GM12873 (cell line): ENCODE measurements at regions not wholly inside any gene's neighbourhood (a gene's known extent, or its start where the extent isn't known, plus 50 kb on each side); places are given as distances from the start of the nearest gene placed in this dataset.

ENCODE experiments used
- TF ChIP-seq, protein P1 (sequence below): IDR thresholded peaks from 2 replicates; pipeline ENCODE4 v1.5.1; 2012; ENCODE audit warnings: low read depth, mild to moderate bottlenecking, moderate library complexity, low read length, control low read depth; ENCODE audit not compliant: insufficient read depth; ENCODE audit errors: missing control alignments

DNA sequence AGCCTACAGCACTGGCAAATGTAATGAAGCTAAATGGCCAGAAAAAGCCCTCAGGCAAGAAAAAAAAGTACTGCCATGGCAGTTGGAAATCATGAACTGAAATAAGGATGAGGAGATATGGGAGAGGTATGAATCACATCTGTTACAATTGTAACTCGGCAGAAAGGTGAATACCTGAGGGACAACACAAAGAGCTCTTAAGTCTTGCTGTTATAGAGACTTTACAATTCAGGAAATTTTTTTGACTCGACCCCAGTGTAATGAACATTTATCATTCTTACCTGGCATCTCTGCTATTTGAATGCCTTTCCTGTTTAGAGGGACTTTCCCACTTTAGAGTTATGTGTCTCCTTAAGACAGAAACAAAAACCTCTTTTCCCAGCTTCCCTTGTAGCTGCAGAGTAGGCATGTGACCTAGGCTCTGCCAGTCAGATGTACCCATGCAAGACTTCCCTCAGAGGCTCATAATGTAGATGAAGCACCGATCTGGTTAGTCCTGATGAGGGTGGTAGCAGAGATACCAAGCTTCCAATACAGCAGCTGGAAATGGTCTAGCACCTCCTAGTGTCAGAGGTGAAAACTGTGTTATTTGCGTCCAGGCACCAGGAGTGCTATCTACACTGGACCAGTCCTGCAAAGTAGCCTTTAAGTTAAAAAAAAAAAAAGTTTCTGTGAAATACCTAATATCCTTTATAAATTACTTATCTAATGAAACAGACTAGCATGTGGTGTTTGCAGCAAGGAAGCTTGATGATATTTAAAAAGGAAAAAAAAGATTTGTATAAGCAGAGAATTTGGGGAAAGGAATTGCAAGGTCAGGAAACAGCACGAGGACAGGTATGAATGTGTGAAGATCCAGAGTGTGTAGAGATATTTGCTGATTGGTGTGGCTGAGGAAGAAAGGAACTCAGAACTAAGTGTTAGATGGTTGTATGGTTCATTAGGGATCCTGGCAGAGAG, 146.9 kb upstream of the SLC1A3 start:
- TF ChIP-seq, protein P1, sequence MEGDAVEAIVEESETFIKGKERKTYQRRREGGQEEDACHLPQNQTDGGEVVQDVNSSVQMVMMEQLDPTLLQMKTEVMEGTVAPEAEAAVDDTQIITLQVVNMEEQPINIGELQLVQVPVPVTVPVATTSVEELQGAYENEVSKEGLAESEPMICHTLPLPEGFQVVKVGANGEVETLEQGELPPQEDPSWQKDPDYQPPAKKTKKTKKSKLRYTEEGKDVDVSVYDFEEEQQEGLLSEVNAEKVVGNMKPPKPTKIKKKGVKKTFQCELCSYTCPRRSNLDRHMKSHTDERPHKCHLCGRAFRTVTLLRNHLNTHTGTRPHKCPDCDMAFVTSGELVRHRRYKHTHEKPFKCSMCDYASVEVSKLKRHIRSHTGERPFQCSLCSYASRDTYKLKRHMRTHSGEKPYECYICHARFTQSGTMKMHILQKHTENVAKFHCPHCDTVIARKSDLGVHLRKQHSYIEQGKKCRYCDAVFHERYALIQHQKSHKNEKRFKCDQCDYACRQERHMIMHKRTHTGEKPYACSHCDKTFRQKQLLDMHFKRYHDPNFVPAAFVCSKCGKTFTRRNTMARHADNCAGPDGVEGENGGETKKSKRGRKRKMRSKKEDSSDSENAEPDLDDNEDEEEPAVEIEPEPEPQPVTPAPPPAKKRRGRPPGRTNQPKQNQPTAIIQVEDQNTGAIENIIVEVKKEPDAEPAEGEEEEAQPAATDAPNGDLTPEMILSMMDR: peak; percentile 58

DNA sequence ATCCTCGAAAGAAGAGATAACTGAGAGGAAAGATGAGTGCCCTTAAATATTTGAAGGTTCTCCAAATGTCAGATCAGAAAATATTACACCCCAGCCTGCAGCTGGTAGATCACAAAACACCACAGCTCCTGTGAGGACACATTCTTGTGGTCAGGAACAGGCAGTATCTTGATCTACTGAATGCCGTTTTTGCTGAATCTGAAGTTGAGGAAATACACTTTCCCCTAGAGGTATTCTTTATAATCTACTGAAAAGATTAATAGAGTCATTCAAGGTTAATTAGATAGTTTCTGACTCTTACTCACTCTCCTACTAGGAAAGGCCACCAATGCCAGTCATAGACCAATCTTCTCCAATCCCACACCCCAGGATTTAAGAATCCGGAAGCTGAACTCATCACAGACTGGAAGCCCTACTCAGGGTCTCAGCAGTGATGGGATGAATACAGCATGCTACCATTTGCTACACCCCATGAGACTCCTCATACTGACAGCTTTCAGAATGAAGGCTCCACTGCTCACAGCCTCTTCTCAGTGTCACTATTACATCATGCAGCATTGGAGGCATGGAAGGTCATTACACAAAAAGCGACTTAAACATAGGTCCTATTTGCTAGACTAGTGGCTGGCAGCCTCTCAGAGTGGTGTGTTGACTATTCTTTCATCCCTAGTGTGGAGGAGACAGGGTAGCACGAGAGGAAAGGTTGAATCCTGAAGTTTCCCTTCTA, 143.9 kb upstream of the SLC1A3 start:
- TF ChIP-seq, protein P1: no peak

DNA sequence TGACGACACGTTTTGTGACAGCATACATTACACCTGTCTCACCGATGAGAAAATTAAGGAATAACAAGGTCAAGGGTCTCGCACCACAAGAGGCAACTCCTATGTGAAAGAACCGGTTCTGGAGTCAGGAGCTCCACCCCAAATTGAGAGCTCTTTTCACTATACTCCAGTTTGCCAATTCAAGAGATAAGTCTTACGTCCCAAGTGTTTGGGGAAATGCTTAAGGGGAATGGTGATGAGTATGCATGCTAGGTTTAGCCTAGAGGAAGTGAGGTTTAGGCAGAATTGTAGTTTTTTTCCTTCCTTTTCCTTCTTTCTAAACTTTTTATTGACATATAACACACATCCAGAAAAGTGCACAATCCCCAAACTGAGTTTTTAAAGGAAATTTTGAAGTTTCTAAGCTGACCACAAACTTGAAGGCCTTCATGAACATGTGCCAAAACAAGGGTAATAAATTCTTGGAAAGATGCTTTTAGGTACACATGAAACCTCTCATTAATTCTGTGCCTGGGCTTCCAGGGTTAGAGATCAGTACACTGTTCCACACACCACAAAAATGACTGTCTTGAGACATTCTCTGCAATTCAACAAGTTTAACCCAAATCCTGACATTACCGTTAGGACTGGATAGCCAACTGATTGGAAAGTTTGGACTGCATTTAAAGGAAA, 127.6 kb upstream of the SLC1A3 start:
- TF ChIP-seq, protein P1: no peak

DNA sequence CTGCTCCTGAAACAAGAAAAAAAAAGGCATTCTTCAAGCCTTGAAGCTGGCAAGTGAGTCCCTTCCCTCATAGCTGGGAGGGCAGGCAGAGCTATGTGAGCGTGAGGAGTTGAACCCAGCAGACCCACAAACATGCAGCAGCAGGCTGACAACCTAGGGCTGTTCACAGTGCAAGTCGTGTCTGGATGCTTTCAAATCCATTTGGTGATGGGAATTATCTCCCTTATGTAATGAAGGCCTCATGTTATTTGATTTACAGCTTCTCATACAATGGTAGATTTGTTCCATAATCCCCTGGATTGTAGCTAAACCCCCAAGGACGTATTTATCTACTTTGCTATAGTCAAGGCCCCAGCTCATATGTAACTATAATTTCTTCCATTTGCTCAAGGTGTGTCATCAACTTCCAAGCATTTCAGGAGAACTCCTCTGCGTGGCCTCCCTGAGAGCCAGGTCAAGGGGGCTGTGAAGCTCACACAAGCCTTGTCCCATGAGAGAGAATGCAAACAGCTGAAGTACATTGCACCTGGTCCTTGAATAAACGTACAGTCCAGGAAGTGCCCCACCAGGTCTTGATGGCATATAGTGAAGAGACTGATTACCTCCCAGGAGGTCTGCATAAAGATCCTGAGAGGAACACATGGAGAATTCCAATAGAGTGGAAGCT, 124.8 kb upstream of the SLC1A3 start:
- TF ChIP-seq, protein P1: no peak

DNA sequence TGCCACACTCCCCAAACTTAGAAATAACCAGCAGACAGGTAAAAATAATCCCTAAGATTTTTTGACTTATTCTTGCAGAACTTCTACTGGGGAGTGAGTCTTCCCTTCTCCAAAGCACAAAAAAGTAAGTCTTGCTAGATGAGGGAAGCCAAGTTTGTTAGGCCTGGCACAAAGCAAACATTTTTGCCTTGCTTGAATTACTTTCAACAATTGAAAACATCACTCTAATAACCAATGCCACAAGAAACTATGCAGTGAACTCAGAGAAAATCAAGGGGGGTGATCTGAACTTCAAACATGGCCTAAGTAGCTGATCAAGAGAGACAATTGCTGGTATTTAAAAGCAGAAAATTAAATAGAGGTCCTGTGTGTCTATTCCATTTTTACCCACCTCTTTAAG, 123.6 kb upstream of the SLC1A3 start:
- TF ChIP-seq, protein P1: no peak

DNA sequence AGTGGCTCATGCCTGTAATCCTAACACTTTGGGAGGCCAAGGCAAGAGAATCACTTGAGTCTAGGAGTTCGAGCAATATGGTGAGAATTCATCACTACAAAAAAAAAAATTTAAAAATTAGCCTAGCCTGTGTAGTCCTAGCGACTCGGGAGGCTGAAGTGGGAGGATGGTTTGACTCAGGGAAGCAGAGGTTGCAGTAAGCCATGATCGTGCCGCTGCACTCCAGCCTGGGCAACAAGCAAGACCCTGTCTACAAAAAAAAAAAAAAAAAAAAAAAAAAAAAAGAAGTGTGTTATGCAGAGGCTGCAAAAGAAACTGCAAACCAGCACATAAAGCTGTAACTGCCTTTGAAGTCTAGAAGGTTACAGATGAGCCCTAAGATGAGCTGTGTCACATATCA, 116.9 kb upstream of the SLC1A3 start:
- TF ChIP-seq, protein P1: no peak
